Right atrium auricular region (tissue), 2 donors: ENCODE measurements at regions not wholly inside any gene's neighbourhood (a gene's known extent, or its start where the extent isn't known, plus 50 kb on each side); places are given as distances from the start of the nearest gene placed in this dataset.

Experiments
- DNase-seq: peaks from one replicate; pipeline ENCODE4 v3.0.0-alpha.2; 2019; ENCODE audit warnings: low spot score
- H3K27ac ChIP-seq, 2 donors: fragments of 200-600 bp; sonication (generic); 1 replicate in 1 of 2; 2 replicates in 1 of 2; pipeline ENCODE4 v1.5.1; 2016 to 2019
- H3K27me3 ChIP-seq, 2 donors: fragments of 200-600 bp; sonication (generic); one replicate each; pipeline versions ENCODE4 v1.5.1 to v1.6.0; 2017 to 2019
- H3K36me3 ChIP-seq: fragments of 200-600 bp; sonication (generic); one replicate; pipeline ENCODE4 v1.5.1; 2016
- H3K4me1 ChIP-seq, 2 donors: fragments of 200-600 bp; sonication (generic); one replicate each; pipeline versions ENCODE4 v1.5.1 to v1.6.0; 2017 to 2019
- H3K4me3 ChIP-seq, 2 donors: fragments of 200-600 bp; sonication (generic); 1 replicate in 1 of 2; 2 replicates in 1 of 2; pipeline ENCODE4 v1.5.1; 2017 to 2019; ENCODE audit warnings: mild to moderate bottlenecking in 1 of 2, moderate library complexity in 1 of 2
- H3K9me3 ChIP-seq, 2 donors: fragments of 200-600 bp; sonication (generic); one replicate each; pipeline ENCODE4 v1.5.1; 2019
- TF ChIP-seq, protein P1 (sequence below), 2 donors: fragments of 200-600 bp; sonication (generic); IDR thresholded peaks; one replicate each; pipeline ENCODE4 v1.5.1; 2019; ENCODE audit warnings: antibody characterized with exemption in 2 of 2

DNA sequence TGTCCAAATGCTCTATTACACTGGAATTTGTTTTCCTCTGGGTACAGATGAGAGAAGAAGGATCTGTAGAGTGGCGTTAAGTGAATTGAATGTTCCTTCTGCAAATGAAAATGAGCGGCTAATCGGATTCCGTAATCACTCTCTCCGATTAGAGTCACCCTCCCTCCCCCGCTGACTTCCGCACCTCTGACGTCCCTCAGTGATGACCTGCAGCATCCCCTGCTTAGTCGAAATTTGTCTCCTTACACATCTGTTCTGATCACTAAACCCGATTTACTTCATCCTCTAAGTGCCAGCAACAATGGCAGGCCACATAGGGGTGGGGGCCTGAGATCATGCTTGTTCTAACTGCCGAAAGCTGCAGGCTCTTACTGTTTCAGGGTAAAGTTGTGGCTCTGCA, 378.7 kb downstream of the SEC16B start:
- no peaks in the 10 kb centered on the region for H3K27me3 ChIP-seq

DNA sequence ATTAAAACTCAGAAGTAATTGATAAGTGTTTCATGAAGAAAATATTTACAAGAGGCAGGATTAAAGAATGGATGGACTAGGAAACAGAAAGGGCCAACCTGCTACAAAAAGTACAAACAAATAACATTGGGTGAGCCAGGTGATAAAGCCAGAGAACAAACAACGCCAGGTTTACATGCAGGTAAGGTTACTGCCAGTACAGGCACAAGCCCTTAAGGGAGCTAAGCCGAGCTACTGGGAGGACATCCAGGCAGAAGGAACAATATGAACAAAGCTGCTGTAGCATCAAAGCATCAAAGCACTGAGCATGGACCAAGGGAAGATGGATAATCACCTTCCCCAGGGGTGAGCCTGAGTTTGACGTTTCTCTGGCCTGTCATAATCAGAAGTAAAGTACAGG, 380.7 kb downstream of the SEC16B start:
- no peak for DNase-seq
- TF ChIP-seq, protein P1, sequence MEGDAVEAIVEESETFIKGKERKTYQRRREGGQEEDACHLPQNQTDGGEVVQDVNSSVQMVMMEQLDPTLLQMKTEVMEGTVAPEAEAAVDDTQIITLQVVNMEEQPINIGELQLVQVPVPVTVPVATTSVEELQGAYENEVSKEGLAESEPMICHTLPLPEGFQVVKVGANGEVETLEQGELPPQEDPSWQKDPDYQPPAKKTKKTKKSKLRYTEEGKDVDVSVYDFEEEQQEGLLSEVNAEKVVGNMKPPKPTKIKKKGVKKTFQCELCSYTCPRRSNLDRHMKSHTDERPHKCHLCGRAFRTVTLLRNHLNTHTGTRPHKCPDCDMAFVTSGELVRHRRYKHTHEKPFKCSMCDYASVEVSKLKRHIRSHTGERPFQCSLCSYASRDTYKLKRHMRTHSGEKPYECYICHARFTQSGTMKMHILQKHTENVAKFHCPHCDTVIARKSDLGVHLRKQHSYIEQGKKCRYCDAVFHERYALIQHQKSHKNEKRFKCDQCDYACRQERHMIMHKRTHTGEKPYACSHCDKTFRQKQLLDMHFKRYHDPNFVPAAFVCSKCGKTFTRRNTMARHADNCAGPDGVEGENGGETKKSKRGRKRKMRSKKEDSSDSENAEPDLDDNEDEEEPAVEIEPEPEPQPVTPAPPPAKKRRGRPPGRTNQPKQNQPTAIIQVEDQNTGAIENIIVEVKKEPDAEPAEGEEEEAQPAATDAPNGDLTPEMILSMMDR (IDR thresholded peaks at IDR 0.05): no peak
- no peak overlapping the region for H3K4me3 ChIP-seq
- H3K27me3 ChIP-seq: no peaks in the 10 kb centered on the region
- no peak overlapping the region for H3K27ac ChIP-seq
- H3K4me1 ChIP-seq: no peaks in the 10 kb centered on the region
- no peaks in the 10 kb centered on the region for H3K36me3 ChIP-seq
- no peaks in the 10 kb centered on the region for H3K9me3 ChIP-seq

More for the DNA sequence above, 378.7 kb downstream of the SEC16B start:
- Histone ChIP-seq H3K4me3 (no peak overlapping the region), H3K4me1 (no peaks in the 10 kb centered on the region), H3K27ac (no peak overlapping the region), H3K9me3 (no peaks in the 10 kb centered on the region), H3K36me3 (no peaks in the 10 kb centered on the region)
- TF ChIP-seq, protein P1 (IDR thresholded peaks at IDR 0.05): no peak
- no peak for DNase-seq

DNA sequence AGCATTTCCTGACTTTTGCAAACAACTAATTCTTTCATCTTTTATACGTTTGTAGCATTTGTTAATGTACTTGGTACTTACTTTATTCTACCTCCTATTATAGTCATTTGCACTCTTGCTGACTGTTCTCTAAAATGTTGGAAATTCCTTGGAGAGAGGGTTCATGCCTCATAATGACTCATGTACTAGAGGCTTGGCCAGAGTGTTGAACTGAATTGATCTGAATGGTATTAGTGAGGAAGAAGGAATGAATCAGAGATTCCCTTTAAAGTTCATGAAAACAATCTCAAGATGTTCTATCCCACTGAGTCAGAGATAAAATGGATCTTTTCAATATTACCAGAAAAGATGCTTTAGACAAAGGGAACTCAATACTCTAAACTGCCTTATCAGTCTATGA, 383.4 kb downstream of the SEC16B start:
- TF ChIP-seq, protein P1 (IDR thresholded peaks at IDR 0.05): no peak
- H3K27ac ChIP-seq: no peak overlapping the region
- no peaks in the 10 kb centered on the region for H3K9me3 ChIP-seq
- H3K4me1 ChIP-seq: no peaks in the 10 kb centered on the region
- no peaks in the 10 kb centered on the region for H3K27me3 ChIP-seq
- no peak for DNase-seq
- no peak overlapping the region for H3K4me3 ChIP-seq
- no peaks in the 10 kb centered on the region for H3K36me3 ChIP-seq

DNA sequence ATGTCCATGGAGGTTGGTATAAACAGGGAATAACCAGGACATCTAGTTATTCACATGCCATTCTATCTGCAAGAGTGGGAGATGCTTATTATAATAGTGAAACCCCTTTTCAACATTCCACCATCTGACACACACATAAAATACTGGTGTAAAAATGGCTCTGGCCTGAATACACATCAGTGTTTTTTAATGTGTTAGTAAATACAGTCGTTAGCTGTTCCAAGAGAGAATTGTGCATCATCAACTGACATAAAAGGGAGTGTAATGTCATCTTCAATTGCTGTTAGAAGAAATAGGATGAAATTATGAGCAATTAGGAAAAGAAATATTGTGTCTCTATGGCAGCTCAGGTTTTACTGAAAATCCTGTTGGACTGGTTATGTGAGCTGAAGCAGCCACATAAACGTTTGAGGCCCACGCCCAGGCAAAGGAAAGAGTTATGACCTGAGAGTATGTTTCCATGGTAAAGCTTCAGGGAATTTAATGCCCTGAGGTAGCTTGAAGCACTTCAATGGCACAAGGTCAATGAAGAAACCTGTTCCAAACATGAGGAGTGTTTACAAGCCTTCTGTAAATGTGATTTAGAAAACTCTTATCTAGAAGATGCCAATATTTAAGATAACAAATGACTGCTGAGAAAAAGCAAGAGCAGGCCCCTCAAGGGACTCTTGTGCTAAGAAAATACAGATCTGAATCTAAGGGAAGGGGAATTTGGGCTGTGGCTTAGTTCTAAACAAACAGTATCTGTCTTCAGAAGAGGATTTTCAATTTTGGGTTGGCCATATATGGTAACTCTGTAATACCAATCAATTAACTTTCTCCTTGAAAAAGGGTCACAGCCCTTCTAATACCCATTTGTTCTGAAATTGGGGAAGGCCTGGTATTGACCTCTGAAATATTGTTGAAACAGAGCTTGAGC, 384.3 kb downstream of the SEC16B start:
- Histone ChIP-seq H3K27ac (no peak overlapping the region), H3K27me3 (no peaks in the 10 kb centered on the region)
- TF ChIP-seq, protein P1 (IDR thresholded peaks at IDR 0.05): no peak

DNA sequence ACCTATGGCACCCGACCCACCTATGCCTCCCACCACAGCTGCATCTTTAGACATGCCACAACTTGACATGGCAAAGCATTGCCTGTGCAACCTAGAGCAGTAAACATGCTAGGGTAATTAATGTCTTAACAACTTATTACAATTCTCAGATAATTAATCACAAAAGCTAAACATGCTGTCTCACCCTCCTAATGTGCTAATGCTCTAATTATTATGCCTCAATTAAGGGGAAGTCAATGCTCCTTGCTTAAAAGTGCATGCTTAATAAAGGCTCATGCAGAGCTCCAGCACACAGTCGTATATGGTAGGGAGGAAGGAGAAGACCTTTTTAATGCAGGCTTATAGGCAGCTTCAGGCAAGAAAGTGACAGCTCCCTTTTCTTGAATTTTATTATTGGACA, 396.0 kb downstream of the SEC16B start:
- Histone ChIP-seq H3K27ac (no peak overlapping the region), H3K4me3 (no peak overlapping the region), H3K36me3 (no peaks in the 10 kb centered on the region), H3K9me3 (no peaks in the 10 kb centered on the region), H3K27me3 (no peaks in the 10 kb centered on the region), H3K4me1 (no peaks in the 10 kb centered on the region)
- TF ChIP-seq, protein P1 (IDR thresholded peaks at IDR 0.05): no peak
- DNase-seq: no peak

More for the DNA sequence above, 384.3 kb downstream of the SEC16B start:
- H3K4me3 ChIP-seq: no peak overlapping the region
- DNase-seq: no peak
- no peaks in the 10 kb centered on the region for H3K9me3 ChIP-seq
- H3K4me1 ChIP-seq: no peaks in the 10 kb centered on the region
- no peaks in the 10 kb centered on the region for H3K36me3 ChIP-seq
